Right ventricle myocardium inferior (tissue), 1 donor: ENCODE measurements at regions not wholly inside any gene's neighbourhood (a gene's known extent, or its start where the extent isn't known, plus 50 kb on each side); places are given as distances from the start of the nearest gene placed in this dataset.

Experiments used
- ATAC-seq: fragments of 200-7000 bp; cut with Tn5 transposase; one replicate; pipeline ENCODE4 v1.9.1; 2020; ENCODE audit warnings: mild to moderate bottlenecking, moderate library complexity
- DNase-seq: peaks from one replicate; pipeline ENCODE4 v3.0.0; 2021; ENCODE audit errors: missing footprints
- intact Hi-C: fragments of 100-400 bp; cut with DNase I; formaldehyde crosslinking; loops from one replicate; pipeline ENCODE4 v1.11.0; 2022
- donor health status: DM: no; HTN: yes; CAD: no; lungs with severe emphysema.

DNA sequence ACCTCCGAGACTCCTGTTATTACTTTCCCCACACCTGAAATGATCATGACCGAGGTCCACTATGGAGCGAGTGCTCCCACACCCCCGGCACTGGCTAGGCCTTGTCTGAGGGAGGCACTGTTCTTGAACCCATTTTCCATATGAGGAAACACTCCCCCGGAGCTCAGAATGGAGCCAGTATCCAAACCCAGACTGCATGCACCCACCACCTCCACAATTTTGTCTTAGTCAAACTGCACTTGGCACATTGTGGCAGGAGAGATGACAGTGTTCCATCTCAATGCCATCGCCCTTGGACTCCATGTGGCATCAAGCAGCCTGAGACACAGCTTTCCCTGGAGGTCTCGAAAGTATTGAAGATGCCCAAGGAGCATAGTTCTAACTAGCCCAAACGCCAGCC lies 154.1 kb downstream of the NUP210 start:
- ATAC-seq, result no peak
- DNase-seq, result no peak
- intact Hi-C loops, result no loop called here

DNA sequence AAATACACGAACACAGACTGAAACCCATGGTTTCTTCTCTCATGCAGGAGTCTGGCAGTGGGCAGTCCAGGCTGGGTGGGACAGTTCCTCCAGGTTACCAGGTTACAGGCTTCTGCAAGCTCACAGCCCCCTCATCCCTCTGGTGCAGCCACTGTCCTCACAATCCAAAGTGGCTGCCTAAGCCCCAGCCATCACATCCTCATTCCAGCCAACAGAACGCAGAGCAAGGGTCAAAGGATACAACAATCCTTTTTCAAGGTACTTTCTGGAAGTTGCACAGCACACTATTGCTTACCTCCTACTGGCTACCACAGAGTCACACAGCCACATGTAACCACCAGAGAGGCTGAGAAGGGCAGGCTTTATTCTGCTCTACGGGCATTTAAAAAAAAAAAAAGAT lies 154.6 kb downstream of the NUP210 start:
- ATAC-seq, result no peak
- intact Hi-C loops, result no loop called here
- no peak for DNase-seq

DNA sequence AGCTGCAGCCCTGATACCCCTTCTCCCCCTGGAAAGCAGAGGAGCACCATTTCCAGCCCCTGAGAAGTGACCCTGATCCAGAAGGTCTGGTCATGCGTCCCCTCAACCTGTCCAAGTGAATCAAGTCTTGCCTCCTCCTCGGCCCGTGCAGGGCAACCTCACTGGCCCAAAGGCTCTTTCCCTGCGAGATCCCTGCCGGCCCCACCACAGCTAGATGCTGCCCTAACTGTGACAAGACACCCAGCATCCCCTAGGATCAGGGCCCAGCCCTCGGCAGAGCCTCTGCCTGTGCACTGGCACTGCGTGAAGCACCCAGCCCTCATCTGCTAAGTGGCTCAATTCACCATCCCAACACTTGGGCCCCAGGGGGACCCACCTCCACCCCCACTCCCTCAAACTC lies 155.1 kb downstream of the NUP210 start:
- intact Hi-C loops, result no loop called here
- no peak for DNase-seq
- ATAC-seq, result no peak

DNA sequence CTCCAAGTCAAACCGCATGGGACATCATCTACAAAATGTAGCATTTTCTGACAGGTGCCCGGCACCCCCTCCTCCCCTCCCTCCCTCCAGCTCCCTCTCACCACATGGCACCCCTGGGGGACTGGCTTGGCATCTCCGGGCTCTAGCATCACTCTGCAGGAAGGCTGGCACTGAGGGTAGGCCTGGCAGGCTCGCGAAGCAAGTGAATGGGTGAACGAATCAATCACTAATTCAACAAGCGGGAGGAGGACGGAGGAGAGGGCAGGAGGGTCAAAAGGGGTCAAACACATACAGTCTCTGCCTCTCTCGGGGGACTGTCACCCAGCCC lies 155.7 kb downstream of the NUP210 start:
- no peak for ATAC-seq
- intact Hi-C loops, result no loop called here
- no peak for DNase-seq

DNA sequence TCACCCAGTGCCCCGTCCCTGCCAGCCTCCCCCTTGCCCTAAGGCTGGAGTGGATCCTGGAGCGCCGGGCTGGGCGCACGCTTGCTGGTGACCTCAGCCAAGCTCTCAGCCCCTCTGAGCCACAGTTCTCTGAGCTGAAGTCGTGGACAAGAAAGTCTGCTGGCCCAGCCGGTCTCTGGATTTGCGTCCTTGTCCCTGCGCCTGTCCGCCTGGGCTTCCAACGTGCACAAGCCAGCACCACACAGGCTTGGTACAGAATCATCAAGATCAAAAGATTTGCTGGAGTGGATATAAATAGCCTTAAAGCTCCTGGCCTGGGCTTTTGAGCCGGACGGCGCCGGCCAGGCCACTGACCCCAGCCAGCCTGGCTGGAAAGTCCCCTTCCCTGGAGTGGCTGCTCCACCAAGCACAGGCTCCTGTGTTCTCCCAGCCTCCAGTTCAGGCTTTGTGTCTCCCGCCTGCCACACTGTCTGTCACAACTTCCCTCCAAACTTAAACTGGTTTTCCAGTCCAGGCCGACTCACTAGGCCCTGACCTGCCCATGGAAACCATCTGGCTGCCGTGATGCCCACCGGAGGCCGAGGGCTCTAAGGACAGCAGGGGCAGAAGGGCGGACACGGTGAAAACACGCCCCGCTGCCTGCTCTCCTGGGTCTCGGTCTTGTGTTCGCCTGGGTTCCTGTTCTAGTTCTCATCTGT lies 156.2 kb downstream of the NUP210 start:
- ATAC-seq, result no peak
- intact Hi-C loops, result no loop called here
- no peak for DNase-seq

DNA sequence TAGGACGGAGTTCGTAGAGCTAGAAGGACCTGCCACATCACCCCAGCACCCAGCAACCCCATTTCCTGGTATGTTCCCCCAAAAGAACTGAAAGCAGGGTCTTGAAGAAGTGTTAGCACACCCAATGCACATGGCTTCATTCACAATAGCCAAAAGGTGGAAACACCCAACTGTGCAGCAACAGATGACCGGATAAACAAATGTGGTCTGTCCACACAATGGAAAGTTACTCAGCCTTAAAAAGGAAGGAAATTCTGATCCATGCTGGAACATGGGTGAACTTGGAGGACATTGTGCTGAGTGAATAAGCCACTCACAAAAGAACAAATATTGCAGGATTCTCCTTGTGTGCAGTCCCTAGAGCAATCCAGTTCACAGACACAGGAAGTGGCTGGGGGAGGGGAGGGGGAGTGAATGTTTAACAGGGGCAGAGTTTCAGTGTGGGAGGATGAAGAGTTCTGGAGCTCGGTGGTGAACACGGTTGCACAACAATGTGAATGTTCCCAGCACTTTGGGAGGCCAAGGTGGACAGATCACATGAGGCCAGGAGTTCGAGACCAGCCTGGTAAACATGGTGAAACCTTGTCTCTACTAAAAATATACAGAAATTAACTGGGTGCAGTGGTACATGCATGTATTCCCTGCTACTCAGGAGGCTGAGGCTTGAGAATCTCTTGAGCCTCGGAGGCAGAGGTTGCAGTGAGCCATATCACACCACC lies 157.5 kb downstream of the NUP210 start:
- DNase-seq, result no peak
- intact Hi-C loops, result no loop called here
- ATAC-seq, result no peak

DNA sequence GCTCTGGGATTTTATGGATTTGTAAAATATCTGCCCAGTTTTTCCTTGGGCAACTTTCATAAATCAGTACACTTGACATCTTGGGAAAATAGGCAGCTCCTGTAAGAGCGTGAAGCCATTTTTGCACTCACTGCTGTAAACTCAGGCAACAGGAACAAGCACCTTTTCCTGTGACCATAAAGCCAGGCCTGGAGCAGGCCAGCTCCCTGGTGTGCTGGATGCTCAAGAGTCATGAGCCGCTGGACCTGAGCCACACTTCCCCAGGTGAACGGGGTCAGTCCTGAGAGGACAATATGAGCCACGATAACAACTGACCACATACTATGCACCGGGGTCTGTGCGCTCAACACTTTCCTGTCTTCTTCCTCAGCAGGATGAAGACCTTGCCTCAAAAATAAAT lies 158.2 kb downstream of the NUP210 start:
- DNase-seq (no peak), ATAC-seq (no peak)
- intact Hi-C loops, result no loop called here

DNA sequence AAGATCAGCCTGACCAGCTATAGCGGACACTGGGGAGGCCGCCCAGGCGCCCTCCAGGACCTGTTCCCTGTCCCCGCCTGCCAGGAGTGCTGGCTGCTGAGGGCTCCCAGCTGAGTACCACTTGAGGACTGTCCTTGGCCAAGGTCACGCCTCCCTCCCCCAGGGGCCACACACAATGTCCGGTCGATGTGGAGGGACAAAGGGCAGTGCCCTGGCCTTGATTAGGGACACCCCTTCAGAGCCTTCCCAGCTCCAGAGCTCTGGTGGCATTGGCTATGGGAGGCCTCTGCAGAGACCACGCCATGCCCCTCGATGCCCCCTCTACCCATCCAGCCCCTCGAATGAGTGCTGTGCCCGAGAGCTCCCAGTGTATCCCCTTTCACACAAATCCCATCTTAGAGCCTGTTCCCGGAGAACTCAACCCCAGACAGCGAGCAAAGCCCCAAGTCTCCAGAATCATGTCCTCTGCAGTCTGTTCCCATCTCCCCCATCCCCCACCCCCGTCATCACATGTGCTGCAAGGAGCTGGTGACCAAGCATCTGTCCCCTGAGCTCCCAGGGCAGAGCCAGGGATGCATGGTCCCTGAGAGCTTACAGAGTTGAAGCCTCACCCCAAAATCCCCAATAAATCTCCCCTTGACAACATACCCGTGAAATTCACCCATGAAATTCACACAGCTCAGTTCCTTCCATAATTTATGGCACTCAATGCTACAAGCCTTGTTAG lies 158.9 kb downstream of the NUP210 start:
- ATAC-seq, result no peak
- intact Hi-C loops, result no loop called here

DNA sequence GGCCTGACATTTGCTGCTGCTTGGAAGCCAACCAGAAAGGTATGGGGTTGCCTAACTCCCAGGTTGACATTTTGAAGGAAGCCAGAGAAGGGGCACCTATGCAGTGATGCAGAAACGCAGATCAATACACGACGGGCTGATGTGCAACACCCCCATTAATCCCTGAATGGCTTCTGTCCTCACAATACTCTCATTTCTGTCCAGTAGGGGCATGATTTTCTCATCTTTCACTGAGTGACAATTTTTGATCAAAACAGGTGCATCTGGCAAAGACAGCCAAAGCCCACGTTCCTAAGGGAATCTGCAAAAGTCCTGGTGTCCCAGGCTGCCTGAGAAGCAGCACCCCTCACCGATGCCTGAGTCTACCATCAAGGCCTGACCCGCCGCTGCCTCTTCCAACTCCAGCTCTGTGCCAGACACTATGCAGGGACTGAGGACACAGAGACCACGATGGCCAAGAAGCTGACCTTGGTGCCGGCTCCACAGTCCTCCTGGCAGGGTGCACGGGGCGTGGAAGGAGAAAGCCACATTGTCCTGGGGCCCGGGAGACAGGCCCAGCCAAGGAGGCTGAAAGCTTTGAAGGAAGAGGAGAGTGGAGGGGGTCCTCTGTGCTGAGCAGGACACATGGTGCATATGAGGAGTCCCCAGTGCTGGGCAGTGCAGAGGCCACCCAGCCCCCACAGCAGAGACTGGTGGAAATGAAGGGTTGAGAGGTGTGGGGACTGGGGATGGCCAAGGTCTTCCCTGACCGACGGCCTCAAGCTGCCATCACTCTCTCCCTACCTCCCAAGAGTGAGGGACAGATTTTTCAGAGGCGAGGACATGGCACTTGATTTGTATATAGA lies 159.6 kb downstream of the NUP210 start:
- DNase-seq (no peak), ATAC-seq (no peak)
- intact Hi-C loops, result no loop called here

More for the DNA sequence above, 158.9 kb downstream of the NUP210 start:
- DNase-seq, result no peak

DNA sequence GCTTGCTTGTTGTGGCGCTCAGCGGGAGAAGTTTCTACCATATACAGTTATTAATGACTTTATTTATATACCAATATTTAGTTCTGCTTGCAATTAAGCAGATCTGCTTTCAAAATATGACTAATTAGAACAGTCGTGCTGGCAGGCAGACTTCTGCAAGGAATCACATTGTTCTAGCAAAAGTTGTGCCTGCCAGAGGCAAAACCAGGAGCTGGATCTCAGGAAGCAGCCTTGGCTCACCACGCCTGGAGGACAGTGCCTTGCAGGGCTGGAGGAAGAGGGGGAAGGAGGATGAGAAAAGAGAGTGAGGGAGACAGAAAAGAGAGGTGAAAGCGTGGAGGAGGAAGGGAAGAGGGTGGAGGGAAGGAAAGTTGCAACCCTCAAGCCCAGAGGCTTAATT lies 160.3 kb downstream of the NUP210 start:
- no peak for DNase-seq
- intact Hi-C loops, result no loop called here
- ATAC-seq, result no peak

DNA sequence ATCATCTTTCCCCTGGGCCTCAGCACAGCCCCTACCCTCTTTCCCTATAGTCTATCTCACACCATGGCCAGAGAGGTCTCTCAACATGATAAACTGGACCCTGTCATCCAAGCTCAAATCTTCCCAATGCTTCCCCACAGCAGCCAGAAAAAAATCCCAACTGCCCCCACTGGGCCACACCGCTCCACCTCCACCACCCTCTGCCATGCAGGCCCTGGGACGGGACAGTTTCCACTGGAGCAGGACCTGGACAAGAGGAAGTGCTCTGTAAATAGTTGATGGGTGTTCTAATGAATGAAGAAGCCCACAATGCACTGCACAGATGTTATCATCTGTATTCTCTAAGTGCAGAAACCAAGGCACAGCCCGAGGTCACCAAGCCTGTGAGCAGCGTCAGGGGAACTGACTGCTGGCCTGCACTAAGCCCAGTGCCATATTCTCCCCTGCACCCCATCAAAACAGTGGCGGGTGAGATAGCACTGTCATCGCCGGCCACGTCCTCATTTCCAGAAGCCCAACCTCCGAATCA lies 161.1 kb downstream of the NUP210 start:
- ATAC-seq, result no peak
- no peak for DNase-seq

DNA sequence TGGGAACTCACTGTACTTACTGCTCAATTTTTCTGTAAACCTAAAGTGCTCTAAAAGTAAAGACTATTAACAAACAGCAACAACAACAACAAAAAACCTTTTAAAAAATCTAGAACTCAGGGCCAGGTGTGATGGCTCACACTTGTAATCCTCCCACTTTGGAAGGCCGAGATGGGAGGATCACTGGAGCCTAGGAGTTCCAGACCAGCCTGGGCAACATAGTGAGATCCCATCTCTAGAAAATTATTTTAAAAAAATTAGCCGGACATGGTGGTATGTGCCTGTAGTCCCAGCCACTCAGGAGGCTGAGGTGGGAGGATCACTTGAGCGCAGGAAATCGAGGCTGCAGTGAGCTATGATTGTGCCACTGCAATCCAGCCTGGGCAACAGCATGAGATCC lies 161.8 kb downstream of the NUP210 start:
- ATAC-seq, result no peak
- intact Hi-C loops, result no loop called here
- DNase-seq, result no peak

More for the DNA sequence above, 161.1 kb downstream of the NUP210 start:
- intact Hi-C loops, result no loop called here

DNA sequence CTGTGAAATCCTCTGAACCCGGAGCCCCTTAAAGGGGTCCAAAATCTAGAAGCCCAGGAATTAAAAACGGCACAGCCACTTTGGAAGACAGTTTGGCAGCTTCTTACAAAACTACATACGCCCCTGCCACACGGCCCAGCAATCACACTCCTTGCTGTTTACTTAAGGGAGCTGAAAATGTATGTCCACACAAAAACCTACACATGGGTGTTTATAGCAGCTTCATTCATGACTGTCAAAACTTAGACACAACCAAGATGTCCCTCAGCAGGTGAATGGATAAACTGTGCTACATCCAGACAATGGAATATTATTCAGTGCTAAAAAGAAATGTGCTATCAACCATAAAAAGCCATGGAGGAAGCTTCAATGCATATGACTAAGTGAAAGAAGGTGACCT lies 162.5 kb downstream of the NUP210 start:
- ATAC-seq, result no peak
- intact Hi-C loops, result no loop called here

DNA sequence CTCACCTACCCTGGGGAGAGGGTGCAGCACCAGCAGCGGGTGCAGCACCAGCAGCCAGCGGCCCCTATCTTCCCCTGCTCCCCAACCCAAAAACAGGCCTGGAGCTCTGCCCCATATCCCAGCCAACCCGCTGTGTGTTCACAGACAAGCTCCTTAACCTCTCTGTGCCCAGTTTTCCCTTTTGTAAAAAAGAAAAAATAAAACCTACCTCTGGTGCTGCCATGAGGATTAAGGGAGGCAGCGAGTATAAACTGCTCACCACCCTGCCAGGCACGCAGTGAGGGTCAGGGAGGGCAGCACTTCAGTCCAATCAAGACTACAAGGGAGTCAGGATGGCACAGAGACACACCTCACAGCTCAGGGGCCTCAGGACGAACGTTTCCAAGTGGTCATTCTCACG lies 163.3 kb downstream of the NUP210 start:
- ATAC-seq (no peak), DNase-seq (no peak)
- intact Hi-C loops, result no loop called here

More for the DNA sequence above, 162.5 kb downstream of the NUP210 start:
- no peak for DNase-seq

DNA sequence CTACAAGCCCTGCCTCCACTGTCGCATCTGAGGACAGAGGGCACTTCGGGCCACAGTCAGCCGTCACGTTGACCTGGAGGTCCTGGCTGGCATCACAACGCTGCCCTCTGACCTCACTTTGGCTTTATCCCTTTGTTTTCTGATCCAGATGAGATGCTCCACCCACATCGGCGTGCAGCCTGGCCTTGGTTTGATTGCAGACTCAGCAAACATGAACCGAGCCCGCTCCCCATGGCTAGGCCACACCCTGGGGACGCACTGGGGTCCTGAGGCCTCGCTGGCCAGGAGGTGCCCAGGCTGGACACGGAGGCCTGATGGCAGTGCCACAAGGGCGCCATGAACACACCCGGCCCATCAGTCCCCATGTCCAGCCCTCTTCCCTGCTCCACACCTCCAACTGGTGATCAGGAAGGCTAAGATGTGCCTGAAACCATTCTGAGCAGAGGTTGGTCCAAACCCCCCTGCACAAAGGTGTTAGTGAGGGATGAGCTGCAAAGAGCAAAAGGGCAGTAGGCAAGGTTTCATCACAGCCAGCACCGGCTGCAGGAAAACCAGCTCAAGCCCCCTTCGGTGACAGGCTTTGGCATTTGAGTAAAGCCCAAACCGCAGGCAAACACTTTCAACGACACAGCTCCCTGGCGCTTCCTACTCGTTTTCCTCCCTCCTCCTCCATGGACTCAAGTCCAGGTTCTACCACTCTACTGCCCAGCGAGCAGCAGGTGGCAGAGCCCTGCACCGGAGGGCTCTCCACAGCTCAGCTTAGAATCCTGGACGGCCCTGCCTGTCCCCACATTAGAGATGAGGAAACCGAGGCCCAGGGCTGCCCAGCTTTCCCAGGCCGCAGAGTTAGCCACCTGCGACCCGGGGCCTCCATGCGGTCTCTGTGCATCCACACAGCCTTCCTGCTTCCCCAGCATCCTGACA lies 165.8 kb downstream of the NUP210 start:
- intact Hi-C loops, result no loop called here
- ATAC-seq, result no peak
- no peak for DNase-seq

DNA sequence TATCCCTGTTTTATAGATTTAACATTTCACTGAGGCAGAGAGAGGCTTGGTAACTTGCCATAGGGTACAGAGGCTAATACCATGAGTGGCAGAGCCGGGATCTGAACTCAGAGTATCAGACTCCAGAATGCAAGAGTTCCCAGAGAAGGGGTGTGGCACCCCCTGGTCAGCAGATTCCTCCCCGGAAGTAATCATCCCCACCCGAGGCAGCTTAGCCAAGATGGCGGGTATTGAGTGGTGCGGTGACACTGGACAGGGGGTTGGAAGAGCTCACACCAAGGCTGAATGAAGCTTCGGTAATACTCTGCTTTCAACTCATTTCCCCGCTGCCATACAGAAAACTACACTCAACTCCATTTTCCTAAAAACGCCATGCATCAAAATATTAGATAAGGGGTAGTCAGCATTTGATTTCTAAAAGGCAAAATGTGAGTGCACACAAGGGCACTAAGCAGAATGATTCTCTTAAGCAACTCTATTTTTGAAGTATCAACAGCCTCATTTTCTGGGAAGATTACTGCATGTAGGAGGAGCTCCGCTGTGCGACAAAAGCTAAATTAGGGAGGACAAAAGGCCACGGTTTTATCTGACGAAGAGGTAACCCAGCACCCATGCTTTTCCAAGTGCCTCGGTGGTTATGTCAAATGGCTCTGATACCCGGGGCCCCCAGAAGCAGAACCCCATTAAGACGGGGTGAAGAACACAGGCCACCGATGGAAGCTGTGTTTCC lies 166.7 kb downstream of the NUP210 start:
- ATAC-seq (no peak), DNase-seq (no peak)
- intact Hi-C loops, result no loop called here

DNA sequence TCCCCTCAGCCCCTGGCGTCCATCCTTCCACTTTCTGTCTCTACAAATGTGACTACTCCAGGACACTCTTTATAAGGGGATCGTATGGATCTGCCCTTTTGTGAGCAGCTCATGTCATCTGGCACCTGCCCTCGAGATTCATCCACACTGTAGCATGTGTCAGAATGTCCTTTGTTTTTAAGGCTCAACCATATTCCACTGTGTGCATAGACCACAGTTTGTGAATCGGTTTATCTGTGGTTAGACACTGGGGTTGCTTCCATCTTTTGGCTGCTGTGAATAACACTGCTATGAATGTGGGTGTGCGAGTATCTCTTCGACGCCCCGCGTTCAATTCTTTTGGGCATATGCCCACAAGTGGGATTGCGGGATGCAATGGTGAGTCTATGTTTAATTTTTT lies 167.9 kb downstream of the NUP210 start:
- ATAC-seq (no peak), DNase-seq (no peak)
- intact Hi-C loops, result no loop called here
